ENCODE measurements at regions not wholly inside any gene's neighbourhood (a gene's known extent, or its start where the extent isn't known, plus 50 kb on each side); places are given as distances from the start of the nearest gene placed in this dataset.

- no peak for TF ChIP-seq CTCF (IDR thresholded peaks at IDR 0.05; ENCODE audit: low read depth, low read length, missing input control)
- no peak for TF ChIP-seq JUND (IDR thresholded peaks at IDR 0.05)
Measured at GRCh38 chr3:135781026-135781815, 184.3 kb upstream of the PPP2R3A start (continued).

- no peak for TF ChIP-seq YY1 (IDR thresholded peaks at IDR 0.05)
- TF ChIP-seq FOXA2 (IDR thresholded peaks at IDR 0.05), result no peak
- no peak for TF ChIP-seq RAD21 (IDR thresholded peaks at IDR 0.05)
- no peak for TF ChIP-seq GABPA (IDR thresholded peaks at IDR 0.05 in 1 of 2, conservative IDR thresholded peaks at IDR 0.05 in 1 of 2)
- no peak for TF ChIP-seq HNF4A (conservative IDR thresholded peaks at IDR 0.05)
- no peak for TF ChIP-seq EGR1 (IDR thresholded peaks at IDR 0.05; ENCODE audit: low read depth in 2 of 2)
- TF ChIP-seq ZBTB33 (IDR thresholded peaks at IDR 0.05), result no peak
- TF ChIP-seq CTCF (IDR thresholded peaks at IDR 0.05; ENCODE audit: low read depth, low read length, missing input control), result no peak
- no peak for TF ChIP-seq SP1 (IDR thresholded peaks at IDR 0.05)
- no peak overlapping the region for H3K9ac ChIP-seq (ENCODE audit: low read depth in 1 of 2, low read length in 2 of 2)
- no peaks in the 10 kb centered on the region for H3K9me3 ChIP-seq (ENCODE audit: control insufficient read depth in 4 of 4, low read length in 3 of 4)
- H3K4me1 ChIP-seq (ENCODE audit: control insufficient read depth in 4 of 4, insufficient read depth in 4 of 4, low read length in 3 of 4), result no peaks in the 10 kb centered on the region
- H3K27me3 ChIP-seq (ENCODE audit: control insufficient read depth in 4 of 4, insufficient read depth in 4 of 4, low read length in 3 of 4), result no peaks in the 10 kb centered on the region
- no peak overlapping the region for H3K27ac ChIP-seq (ENCODE audit: low read depth in 1 of 2, low read length in 2 of 2)
- H3K36me3 ChIP-seq (ENCODE audit: control insufficient read depth in 4 of 4, insufficient read depth in 3 of 4, low read depth in 1 of 4, low read length in 3 of 4), result no peaks in the 10 kb centered on the region
- no peak for DNase-seq (ENCODE audit: low spot score)
- H3K4me3 ChIP-seq (ENCODE audit: low read depth in 1 of 3, low read length in 3 of 3), result no peak overlapping the region
- 56% methylated on average over 1 of the region's 1 CpG for WGBS
Measured at GRCh38 chr3:135784557-135784956, 181.0 kb upstream of the PPP2R3A start.

- Histone ChIP-seq H3K27me3 (ENCODE audit: control insufficient read depth in 4 of 4, insufficient read depth in 4 of 4, low read length in 3 of 4) (no peaks in the 10 kb centered on the region), H3K9ac (ENCODE audit: low read depth in 1 of 2, low read length in 2 of 2) (no peak overlapping the region), H3K4me3 (ENCODE audit: low read depth in 1 of 3, low read length in 3 of 3) (no peak overlapping the region), H3K36me3 (ENCODE audit: control insufficient read depth in 4 of 4, insufficient read depth in 3 of 4, low read depth in 1 of 4, low read length in 3 of 4) (no peaks in the 10 kb centered on the region), H3K9me3 (ENCODE audit: control insufficient read depth in 4 of 4, low read length in 3 of 4) (no peaks in the 10 kb centered on the region), H3K27ac (ENCODE audit: low read depth in 1 of 2, low read length in 2 of 2) (no peak overlapping the region), H3K4me1 (ENCODE audit: control insufficient read depth in 4 of 4, insufficient read depth in 4 of 4, low read length in 3 of 4) (no peaks in the 10 kb centered on the region)
- no peak for DNase-seq (ENCODE audit: low spot score)
- TF ChIP-seq CTCF (IDR thresholded peaks at IDR 0.05; ENCODE audit: low read depth, low read length, missing input control), result no peak
- TF ChIP-seq HNF4A (conservative IDR thresholded peaks at IDR 0.05), result no peak
- TF ChIP-seq ATF3 (IDR thresholded peaks at IDR 0.05), result no peak
- no peak for TF ChIP-seq MAX (IDR thresholded peaks at IDR 0.05)
- TF ChIP-seq HNF4G (IDR thresholded peaks at IDR 0.05), result no peak
- no peak for TF ChIP-seq NR2F2 (IDR thresholded peaks at IDR 0.05)
- TF ChIP-seq TAF1 (conservative IDR thresholded peaks at IDR 0.05), result no peak
- TF ChIP-seq YY1 (IDR thresholded peaks at IDR 0.05), result no peak
- TF ChIP-seq SP1 (IDR thresholded peaks at IDR 0.05), result no peak
- no peak for TF ChIP-seq JUND (IDR thresholded peaks at IDR 0.05)
- no peak for TF ChIP-seq FOXA2 (IDR thresholded peaks at IDR 0.05)
- no peak for TF ChIP-seq FOXA1 (IDR thresholded peaks at IDR 0.05)
- TF ChIP-seq ZBTB33 (IDR thresholded peaks at IDR 0.05), result no peak
- no peak for TF ChIP-seq RXRA (IDR thresholded peaks at IDR 0.05)
- TF ChIP-seq GABPA (IDR thresholded peaks at IDR 0.05 in 1 of 2, conservative IDR thresholded peaks at IDR 0.05 in 1 of 2), result no peak
- WGBS, result 86% methylated on average over 4 of the region's 4 CpGs
Measured at GRCh38 chr3:135788146-135788545, 177.4 kb upstream of the PPP2R3A start.

All from liver (tissue), 8 donors.